AG10803 (cell line): ENCODE measurements at regions not wholly inside any gene's neighbourhood (a gene's known extent, or its start where the extent isn't known, plus 50 kb on each side); places are given as distances from the start of the nearest gene placed in this dataset.
"Not testable (repeated sequence)": the region's sequence is repeated elsewhere in the genome, so short reads cannot be mapped to it uniquely, and the experiment has no call there.

Experiments
- DNase-seq: peaks from one replicate; pipeline ENCODE4 v3.0.0; 2010; ENCODE audit warnings: low read depth
- H3K4me3 ChIP-seq: 2 replicates; pipeline ENCODE4 v1.5.1; 2011; ENCODE audit warnings: mild to moderate bottlenecking, low read length, control low read depth
- TF ChIP-seq, protein P1 (sequence below): conservative IDR thresholded peaks from 2 replicates; pipeline ENCODE4 v1.5.1; 2011; ENCODE audit warnings: mild to moderate bottlenecking, low read length, control low read depth, inconsistent platforms

DNA sequence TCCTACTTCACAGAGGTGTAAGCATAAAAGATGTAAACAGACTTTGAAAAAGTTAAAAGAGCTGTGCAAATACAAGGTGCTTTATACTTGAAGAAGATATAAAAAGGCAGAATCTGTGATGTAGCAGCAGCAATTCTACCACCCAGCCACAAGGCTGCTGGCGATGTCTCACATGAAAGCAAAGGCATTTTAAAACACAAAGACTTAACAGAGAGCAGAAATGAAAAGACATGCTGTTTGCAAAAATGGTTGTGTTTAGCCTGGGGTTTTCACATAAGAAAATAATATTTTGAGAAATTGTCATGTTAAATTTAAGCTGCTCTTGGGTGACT, 85.5 kb upstream of the ZNF800 start:
- DNase-seq = no peak
- TF ChIP-seq, protein P1, sequence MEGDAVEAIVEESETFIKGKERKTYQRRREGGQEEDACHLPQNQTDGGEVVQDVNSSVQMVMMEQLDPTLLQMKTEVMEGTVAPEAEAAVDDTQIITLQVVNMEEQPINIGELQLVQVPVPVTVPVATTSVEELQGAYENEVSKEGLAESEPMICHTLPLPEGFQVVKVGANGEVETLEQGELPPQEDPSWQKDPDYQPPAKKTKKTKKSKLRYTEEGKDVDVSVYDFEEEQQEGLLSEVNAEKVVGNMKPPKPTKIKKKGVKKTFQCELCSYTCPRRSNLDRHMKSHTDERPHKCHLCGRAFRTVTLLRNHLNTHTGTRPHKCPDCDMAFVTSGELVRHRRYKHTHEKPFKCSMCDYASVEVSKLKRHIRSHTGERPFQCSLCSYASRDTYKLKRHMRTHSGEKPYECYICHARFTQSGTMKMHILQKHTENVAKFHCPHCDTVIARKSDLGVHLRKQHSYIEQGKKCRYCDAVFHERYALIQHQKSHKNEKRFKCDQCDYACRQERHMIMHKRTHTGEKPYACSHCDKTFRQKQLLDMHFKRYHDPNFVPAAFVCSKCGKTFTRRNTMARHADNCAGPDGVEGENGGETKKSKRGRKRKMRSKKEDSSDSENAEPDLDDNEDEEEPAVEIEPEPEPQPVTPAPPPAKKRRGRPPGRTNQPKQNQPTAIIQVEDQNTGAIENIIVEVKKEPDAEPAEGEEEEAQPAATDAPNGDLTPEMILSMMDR = no peak
- H3K4me3 ChIP-seq = no peak overlapping the region

DNA sequence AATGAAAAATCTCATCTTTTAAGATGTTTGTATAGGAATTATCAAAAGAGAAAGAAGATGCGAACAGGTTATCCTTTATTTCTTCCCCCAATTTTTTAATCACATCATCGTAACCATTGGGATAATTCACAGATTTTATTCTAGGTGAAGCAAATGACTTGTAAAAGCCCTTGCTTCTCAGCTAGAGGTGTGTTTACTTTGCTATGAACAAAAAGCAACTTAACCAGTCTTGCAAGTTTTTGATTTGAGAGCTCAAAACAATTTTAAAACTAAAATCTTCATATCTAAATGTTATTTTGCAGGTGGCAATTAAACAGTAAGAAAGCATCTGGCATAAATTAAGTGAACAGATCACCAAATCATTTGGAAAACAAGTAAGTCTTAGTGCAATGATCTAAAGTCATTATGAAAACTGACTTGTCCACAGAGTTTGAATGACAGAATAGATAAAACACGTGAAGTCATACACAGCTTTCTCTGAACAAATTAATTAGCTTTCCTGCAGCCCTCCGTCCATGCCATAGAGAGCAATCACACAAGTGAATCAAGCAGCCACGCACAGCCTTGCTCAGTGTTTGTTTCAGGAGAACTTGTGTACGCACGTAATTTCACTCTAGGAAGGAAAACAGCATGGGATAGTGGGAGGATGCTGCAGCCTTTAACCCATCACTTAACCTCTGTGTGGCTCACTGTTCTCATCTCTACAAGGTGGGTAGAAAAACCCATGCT, 85.0 kb upstream of the ZNF800 start:
- TF ChIP-seq, protein P1 = no peak
- DNase-seq = no peak

DNA sequence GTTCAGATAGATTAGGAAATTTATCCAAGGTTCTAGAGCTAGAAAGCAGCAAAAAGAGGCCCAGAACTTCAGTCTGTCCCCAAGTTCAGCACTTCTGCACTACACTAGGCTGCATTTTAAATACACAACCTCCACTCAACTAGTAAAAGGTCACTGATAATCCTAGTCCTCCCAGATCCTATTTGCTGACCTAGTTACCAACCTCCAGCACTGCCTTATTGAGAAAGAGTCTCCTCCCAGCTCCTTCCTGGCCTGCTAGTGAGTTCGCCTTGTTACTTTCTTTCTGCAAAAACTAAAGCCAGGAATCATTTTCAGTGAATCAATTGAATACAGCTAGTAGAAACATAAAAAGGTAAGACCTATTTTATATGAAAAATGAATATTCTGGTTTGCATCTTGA, 84.1 kb upstream of the ZNF800 start:
- TF ChIP-seq, protein P1 = no peak
- H3K4me3 ChIP-seq = no peak overlapping the region
- no peak for DNase-seq

More for the DNA sequence above, 85.0 kb upstream of the ZNF800 start:
- no peak overlapping the region for H3K4me3 ChIP-seq

DNA sequence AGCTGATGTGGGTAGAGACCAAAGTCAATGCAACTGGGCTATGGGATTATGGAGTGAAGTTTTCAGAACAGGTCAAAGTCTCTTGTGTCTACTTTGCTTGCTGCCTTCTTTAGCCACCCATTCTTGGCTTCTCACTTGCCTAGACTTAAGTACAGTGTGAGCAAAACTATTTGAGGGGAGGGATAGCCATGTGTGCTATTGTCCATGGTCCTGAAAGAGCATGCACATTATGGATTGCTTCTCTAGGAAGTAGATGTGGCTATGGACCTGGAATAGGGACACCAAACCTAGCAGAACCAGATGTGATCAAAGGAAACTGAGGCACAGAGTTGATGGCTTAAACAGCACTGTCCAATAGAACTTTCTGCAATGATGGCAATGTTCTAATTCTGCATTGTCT, 81.9 kb upstream of the ZNF800 start:
- H3K4me3 ChIP-seq = no peak overlapping the region
- DNase-seq = no peak
- TF ChIP-seq, protein P1 = no peak

DNA sequence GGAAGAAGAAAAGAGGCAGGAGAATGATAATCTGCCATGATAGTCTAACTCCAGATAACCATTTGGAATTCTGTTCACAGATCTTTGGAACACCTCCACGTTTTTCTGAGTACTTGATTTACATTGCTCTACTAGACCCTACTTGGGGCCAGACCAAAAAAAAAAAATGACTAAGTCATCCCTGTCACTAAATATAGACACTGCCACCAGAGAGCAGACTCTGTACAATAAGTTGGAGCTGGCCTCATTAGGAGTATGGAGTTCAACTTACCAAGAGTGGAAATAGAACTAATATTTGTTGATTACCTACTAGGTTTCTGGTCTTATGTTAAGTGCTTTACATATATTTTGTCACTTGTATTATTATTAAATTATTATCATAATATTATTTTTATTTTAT, 80.9 kb upstream of the ZNF800 start:
- TF ChIP-seq, protein P1 = no peak
- no peak for DNase-seq
- H3K4me3 ChIP-seq = no peak overlapping the region

DNA sequence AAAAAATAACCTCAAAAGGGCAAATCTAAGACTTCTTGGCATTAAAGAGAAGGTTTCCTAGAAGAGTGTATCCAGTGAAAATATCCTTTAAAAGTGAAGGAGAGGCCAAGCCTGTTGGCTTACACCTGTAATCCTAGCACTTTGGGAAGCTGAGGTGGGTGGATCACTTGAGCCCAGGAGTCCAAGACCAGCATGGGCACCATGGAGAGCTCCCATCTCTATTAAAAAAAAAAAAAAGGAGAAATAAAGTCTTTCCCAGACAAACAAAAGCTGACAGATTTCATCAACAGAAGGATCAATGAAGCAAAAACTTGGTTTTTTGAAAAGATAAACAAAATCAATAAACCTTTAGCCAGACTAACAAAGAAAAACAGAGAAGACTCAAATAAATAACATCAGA, 67.6 kb upstream of the ZNF800 start:
- no peak for DNase-seq
- TF ChIP-seq, protein P1 = no peak
- H3K4me3 ChIP-seq = no peak overlapping the region

DNA sequence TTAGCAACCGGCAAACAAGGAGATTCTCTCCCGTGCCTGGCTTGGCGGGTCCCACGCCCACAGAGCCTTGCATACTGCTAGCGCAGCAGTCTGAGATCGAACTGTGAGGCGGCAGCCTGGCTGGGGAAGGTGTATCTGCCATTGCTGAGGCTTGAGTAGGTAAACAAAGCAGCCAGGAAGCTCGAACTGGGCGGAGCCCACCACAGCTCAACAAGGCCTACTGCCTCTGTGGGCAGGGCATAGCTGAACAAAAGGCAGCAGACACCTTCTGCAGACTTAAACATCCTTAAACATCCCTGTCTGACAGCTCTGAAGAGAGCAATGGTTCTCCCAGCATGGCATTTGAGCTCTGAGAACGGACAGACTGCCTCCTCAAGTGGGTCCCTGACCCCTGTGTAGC, 58.8 kb upstream of the ZNF800 start:
- H3K4me3 ChIP-seq, DNase-seq: not testable (repeated sequence)

DNA sequence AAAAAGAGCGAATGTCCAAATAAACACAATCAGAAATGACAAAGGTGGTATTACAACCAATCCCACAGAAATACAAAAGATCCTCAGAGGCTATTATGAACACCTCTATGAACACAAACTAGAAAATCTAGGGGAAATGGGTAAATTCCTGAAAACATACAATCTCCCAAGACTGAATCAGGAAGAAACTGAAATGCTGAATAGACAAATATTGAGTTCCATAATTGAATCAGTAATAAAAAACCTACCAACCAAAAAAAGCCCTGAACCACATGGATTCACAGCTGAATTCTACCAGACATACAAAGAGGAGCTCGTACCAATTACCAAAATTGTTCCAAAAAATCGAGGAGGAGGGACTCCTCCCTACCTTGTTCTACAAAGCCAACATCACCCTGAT, 56.1 kb upstream of the ZNF800 start:
- TF ChIP-seq, protein P1 = no peak
- DNase-seq = no peak
- H3K4me3 ChIP-seq = no peak overlapping the region
